T-helper 2 cell (primary cell): ENCODE measurements at regions not wholly inside any gene's neighbourhood (a gene's known extent, or its start where the extent isn't known, plus 50 kb on each side); places are given as distances from the start of the nearest gene placed in this dataset.

ENCODE experiments used
- DNase-seq, 5 experiments: peaks; one replicate each; pipeline versions ENCODE4 v3.0.0 to v3.0.0-alpha.2; 2012 to 2022

DNA sequence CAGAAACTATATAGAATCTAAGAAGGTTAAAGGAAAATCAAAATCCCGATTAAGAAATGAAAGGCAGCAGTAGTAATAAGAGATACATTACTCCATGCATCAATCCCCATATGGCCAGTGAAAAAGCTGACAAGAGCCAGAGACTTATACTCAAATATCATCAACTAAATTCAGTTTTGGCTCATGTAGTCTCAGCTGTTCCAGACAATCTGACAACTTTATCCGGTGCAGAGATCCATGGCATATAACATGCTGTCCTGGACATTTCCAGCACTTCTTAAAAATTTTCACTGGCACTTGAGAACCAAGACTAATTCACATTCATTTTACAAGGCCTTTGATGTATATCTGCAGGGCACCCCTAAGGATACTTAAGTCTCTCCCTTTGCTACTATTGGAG lies 255.7 kb upstream of the KLHL1 start:
- DNase-seq, result no peak

GRCh38 chr13:70362820-70363570 lies 254.7 kb upstream of the KLHL1 start:
- no peak for DNase-seq

DNA sequence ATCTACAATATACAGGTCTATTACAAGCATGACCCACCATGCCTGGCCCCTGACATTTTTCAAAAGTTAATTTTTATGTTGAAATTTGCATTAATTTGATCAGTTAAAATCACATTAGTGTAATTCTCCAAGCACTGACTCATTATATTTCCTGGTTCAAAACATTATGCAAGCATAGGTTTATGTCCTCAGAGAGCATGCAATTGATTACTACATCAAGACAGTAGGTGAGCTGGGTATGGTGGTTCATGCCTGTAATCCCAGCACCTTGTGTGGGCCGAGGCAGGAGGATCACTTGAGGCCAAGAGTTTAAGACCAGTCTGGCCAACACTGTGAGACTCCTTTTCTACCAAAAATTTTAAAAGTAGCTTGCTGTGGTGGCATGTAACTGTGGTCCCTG lies 248.8 kb upstream of the KLHL1 start:
- no peak for DNase-seq

DNA sequence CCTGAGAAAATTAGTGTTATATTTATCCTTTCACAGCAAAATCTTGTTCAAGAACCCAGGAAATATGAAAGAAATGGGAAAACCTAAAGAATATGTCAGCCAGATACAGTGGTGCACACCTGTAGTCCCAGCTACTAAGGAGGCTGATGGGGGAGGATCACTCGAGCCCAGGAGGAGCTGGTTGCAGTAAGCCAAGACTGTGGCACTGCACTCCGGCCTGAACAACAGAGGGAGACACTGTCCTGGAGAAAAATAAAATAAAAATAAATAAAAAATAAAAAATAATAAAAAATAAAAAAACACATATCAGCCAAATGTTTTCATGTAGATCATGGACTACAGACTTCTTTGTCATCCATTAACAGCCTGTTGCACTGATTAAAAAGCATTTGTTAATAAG lies 244.8 kb upstream of the KLHL1 start:
- DNase-seq, result no peak

DNA sequence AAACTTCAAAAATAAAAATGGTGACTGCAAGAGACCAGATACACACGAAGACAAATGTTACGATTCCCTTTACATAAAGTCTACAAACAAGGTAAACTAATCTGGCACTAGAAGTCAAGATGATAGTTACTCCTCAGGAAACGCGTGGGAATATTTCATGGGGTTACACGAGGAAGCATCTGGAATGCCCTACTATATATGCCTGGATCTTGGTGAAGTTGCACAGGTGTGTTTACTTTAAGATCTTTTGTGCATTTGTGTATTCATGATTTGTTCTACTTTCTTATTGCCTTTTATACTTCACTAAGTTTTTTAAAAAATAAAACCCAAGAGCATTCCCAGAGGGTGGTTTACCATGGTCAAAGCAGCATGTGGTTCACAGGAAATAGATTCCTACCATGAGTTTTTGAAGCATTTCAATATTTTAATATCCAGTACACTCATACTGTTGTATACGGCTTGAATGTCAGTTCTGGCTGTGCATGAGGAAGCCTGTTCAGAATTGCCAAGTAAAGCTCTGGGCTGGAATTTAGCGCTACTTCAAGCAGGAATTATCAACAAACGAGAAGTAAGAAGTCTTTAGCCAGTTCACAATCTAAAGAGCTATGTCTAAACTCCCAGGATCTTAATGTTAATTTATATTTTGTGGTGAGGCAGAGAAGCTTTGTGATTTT lies 239.8 kb upstream of the KLHL1 start:
- no peak for DNase-seq

GRCh38 chr13:70339738-70340137 lies 231.5 kb upstream of the KLHL1 start:
- DNase-seq, result peak in 1 of 5 experiments; percentile 25

GRCh38 chr13:70338609-70339008 lies 230.4 kb upstream of the KLHL1 start:
- no peak for DNase-seq

DNA sequence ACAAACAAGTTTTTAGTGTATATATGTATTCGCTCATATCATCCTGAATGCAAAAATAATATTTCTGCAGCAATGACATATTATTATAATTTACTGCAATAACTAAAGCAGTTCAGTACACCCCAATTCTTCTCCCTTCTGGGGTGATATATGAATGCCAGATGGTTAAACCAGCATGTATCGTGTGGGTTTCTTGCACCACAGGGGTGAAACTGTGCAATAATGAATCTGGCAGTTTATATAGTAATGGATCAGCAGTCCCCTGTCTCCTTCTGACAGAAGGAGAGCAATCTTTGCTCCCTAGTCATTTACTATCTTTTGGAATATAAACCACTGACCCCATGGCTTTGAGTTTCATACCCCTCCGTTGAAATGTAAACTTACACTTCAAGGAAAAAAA lies 228.6 kb upstream of the KLHL1 start:
- DNase-seq, result no peak

DNA sequence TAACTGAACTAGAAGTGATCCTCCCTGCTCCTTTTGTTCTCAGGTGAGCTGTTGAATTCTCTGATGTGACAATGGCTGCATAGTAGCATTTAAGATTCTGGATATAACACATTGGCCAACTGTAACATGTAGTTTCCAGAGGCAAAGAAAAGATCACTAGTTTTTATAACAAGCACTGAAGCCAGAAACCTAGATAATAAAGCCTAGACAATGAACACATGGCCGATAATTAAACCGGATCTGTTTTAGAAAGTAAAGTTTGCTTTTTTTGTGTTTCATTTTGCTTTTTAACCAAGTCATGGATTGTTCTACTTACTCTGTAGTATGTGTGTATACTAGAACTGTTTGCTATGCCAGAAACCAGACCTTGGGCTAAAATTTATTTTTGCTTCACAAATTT lies 225.5 kb upstream of the KLHL1 start:
- DNase-seq, result no peak

GRCh38 chr13:70330697-70331361 lies 222.6 kb upstream of the KLHL1 start:
- no peak for DNase-seq

- no peak for DNase-seq
Observed at GRCh38 chr13:70324519-70324918, 216.3 kb upstream of the KLHL1 start.

DNA sequence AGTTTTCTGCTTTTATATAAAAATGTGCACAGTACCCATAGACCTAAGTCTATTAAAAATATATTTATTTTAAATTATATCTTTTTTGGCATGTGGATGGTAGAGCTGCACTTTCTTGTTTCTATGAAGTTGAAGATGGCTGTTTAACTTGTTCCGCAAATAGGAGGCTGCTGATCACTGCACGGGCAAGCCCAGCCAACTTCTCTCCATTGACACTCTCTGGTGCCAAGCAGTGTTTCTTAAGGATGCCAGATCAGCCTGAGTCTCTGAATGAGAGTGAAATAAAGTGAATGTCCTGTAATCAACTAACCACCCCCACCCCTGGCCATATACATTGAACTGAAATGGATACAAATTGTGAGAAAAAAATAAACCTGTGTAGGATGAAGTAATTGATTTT lies 202.9 kb upstream of the KLHL1 start:
- DNase-seq, result no peak

DNA sequence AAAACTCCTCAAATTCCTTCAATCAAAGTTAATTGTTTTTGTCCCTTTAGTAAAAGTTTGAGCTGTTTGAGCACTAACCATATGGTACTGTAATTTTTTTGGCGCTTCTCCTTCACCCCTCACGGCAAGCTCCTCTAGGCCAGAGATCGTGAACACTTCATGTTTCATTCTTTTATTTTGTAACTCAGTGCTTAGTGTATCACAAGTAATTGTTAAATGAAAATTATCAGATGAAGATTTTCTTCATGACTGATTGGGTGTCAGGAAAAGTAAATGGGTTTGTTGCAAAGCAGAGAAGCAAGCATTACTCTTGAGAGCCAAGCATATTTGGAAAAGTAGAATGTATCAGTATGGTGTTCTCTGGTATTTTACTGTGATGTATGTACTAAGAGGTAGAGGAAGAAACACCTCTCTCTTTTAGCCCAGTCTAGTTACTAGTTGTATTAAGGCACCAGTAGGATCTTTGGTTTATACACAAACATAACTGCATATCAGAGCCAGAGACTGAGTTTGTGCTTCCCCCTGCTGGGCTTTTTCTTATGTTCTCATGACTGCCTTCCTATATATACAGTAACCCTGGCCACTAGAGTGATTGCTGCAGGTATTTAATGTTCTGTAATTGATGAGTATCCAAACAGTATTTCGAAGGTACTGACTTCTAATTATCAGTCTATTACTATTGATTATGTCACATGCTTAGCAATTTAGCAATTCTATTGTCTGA lies 202.3 kb upstream of the KLHL1 start:
- peak in 1 of 5 experiments; percentile 18 for DNase-seq

GRCh38 chr13:70297189-70297616 lies 189.0 kb upstream of the KLHL1 start:
- DNase-seq, result no peak

- DNase-seq, result no peak
Observed at GRCh38 chr13:70284371-70284770, 176.1 kb upstream of the KLHL1 start.

DNA sequence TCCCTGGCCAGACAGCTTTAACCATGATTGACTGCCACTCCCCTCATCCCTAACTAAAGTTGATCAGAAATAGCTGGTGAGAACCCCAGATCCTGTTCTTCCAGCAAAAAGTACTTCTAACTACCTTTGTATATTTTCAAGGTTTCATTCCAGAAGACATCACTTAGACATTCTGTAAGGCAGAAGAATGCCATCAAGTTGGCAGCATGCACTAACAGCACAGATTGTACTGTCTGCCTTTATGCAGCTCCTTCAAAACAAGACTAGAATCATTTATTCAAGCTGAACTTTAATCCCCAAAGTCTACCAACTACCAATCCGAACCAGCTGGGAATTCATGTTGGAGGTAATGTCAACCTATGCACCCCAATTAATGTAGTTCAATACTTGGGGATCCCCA lies 167.6 kb upstream of the KLHL1 start:
- DNase-seq, result no peak

DNA sequence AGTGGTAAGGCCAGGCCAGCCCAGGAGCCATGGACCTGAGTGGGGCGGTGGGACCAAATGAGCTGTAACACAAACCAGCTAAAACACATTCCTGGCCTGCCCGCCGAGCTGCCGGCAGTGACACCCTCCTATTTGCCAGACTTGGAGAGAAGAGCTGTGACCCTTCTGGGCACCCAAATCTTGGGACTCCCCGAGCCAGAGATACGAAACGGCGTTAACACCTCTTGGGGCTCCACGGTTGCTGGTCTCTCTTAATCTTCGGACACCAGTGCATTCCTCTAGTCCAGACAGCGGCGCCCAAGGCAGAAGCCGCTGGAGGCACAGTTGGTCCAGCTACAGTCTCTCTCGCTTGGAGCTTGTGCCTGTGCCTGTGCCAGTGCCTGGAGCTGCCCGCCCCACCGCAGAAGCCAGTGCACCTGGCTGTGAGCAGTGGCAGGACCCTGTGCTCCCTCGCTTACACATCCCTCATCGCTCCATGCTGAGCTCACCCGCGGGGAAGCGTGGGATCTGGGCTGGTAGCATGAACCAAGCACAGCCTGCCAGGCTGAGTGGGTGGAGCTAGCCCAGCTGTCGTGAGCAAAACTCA lies 147.2 kb upstream of the KLHL1 start:
- DNase-seq, result no peak

GRCh38 chr13:70253834-70254233 lies 145.6 kb upstream of the KLHL1 start:
- no peak for DNase-seq

DNA sequence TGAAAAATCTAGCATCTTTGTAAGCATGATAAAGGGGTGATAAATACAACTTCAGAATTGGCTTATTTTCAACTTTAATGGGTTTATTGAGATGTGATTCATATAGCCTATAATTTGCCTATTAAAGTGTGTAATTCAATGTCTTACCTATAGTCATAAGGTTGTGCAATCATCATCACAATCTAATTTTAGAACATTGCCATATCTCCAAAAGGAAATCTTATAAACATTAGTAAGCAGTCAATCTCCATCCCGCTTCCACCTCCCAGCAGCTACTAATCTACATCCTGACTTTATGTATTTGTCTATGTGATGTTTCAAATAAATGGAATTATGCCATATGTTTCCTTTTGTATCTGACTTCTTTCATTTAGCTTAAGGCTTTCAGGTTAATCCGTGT lies 145.2 kb upstream of the KLHL1 start:
- no peak for DNase-seq

- DNase-seq, result no peak
Observed at GRCh38 chr13:70249332-70250064, 141.2 kb upstream of the KLHL1 start.

- DNase-seq, result no peak
Observed at GRCh38 chr13:70237131-70237530, 128.9 kb upstream of the KLHL1 start.

DNA sequence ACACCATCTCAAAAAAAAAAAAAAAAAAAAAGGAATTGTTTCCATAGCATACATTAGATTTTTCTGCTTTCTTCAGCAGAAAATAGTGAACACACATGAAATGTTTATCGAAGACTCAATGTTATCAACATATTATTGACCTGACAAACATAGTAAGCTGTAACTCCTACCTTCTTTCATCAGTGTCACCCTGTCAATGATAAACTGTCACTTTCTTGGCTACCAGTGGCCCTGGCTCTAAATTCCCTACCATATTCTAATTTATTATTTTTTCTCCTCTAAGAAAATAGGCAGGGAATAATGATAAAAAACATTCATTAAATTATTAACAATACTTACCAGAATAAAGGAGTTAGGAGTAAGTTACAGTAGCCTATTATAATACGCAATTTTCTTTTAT lies 127.3 kb upstream of the KLHL1 start:
- no peak for DNase-seq
